Endothelial cell of umbilical vein (primary cell): ENCODE measurements at regions not wholly inside any gene's neighbourhood (a gene's known extent, or its start where the extent isn't known, plus 50 kb on each side); places are given as distances from the start of the nearest gene placed in this dataset.
A peak's percentile ranks its signal among the peaks of the same experiment; 100 is the strongest.

Experiments
- BruUV-seq: library from RNA; stranded (reverse); fragments of 400-500 nt; replicated peaks from 2 replicates; lab custom pipeline; 2021; lab: Mats Ljungman, UMichigan
- CTCF ChIA-PET: fragments of 300-600, 350-600 bp; sonication (Branson Sonifier 250); formaldehyde crosslinking; loops from one replicate; lab custom pipeline; 2021; ENCODE audit warnings: antibody characterized with exemption, inconsistent platforms; lab: Charles Lee
- POLR2A ChIA-PET: fragments of 300-600, 350-600 bp; sonication (Branson Sonifier 250); formaldehyde crosslinking; loops from one replicate; lab custom pipeline; 2021; ENCODE audit warnings: antibody characterized with exemption, inconsistent platforms; lab: Charles Lee
- DNase-seq: peaks from one replicate; pipeline ENCODE4 v3.0.0-alpha.2; 2011; ENCODE audit warnings: low read depth, low spot score
- FAIRE-seq: peaks from 2 replicates; lab custom pipeline; 2011; peaks lifted over from hg19 to GRCh38; lab: Jason Lieb, UNC
- H2AFZ ChIP-seq: 2 replicates; pipeline ENCODE4 v1.6.0; 2012; ENCODE audit warnings: low read depth, low read length, control low read depth, inconsistent platforms
- H3K27ac ChIP-seq: 2 replicates; pipeline ENCODE4 v1.5.1; 2011; ENCODE audit warnings: low read depth, mild to moderate bottlenecking, control low read depth, low read length, moderate library complexity; ENCODE audit not compliant: insufficient read depth
- H3K27me3 ChIP-seq, 2 experiments: 2 replicates each; pipeline versions ENCODE4 v1.6.0 to v1.6.1; 2011; ENCODE audit warnings: low read length in 2 of 2, mixed read lengths in 1 of 2; ENCODE audit not compliant: control insufficient read depth in 2 of 2, insufficient read depth in 2 of 2
- H3K36me3 ChIP-seq, 2 experiments: 2 replicates in 1 of 2; 3 replicates in 1 of 2; pipeline ENCODE4 v1.5.1; 2011; ENCODE audit warnings: low read length in 2 of 2, mild to moderate bottlenecking in 1 of 2, moderate library complexity in 1 of 2; ENCODE audit not compliant: control insufficient read depth in 2 of 2, insufficient read depth in 2 of 2; ENCODE audit errors: extremely low read depth in 1 of 2
- H3K4me1 ChIP-seq: 3 replicates; pipeline ENCODE4 v1.5.1; 2011; ENCODE audit warnings: mild to moderate bottlenecking, low read length; ENCODE audit not compliant: control insufficient read depth, insufficient read depth; ENCODE audit errors: extremely low read depth
- H3K4me2 ChIP-seq: 2 replicates; pipeline ENCODE4 v1.6.1; 2011; ENCODE audit warnings: low read length, control low read depth, mixed read lengths; ENCODE audit not compliant: insufficient read depth
- H3K4me3 ChIP-seq, 3 experiments: fragments of 200-600 bp in 1 of 3; sonication (generic), shearing (Covaris generic) in 1 of 3; replicated peaks in 1 of 3; 2 replicates each; pipeline ENCODE4 v1.5.1; 2011 to 2016; ENCODE audit warnings: control low read depth in 3 of 3, low read length in 3 of 3, mild to moderate bottlenecking in 2 of 3, inconsistent platforms in 1 of 3, low read depth in 1 of 3, moderate library complexity in 1 of 3; ENCODE audit not compliant: insufficient read depth in 1 of 3
- H3K79me2 ChIP-seq: 2 replicates; pipeline ENCODE4 v1.6.0; 2012; ENCODE audit warnings: low read length, inconsistent platforms; ENCODE audit not compliant: control insufficient read depth, insufficient read depth
- H3K9ac ChIP-seq: replicated peaks from 2 replicates; pipeline ENCODE3; 2011; ENCODE audit warnings: low read length, control low read depth; ENCODE audit not compliant: insufficient read depth; ENCODE audit errors: extremely low read depth
- H3K9me1 ChIP-seq: replicated peaks from 3 replicates; pipeline ENCODE4 v1.6.0; 2011; ENCODE audit warnings: mild to moderate bottlenecking, low read length; ENCODE audit not compliant: control insufficient read depth, insufficient read depth; ENCODE audit errors: extremely low read depth
- H3K9me3 ChIP-seq: replicated peaks from 2 replicates; pipeline ENCODE4 v1.5.1; 2012; ENCODE audit warnings: low read length, inconsistent platforms; ENCODE audit not compliant: control insufficient read depth, insufficient read depth
- H4K20me1 ChIP-seq: replicated peaks from 2 replicates; pipeline ENCODE3; 2011; ENCODE audit warnings: mild to moderate bottlenecking, low read length; ENCODE audit not compliant: control insufficient read depth, insufficient read depth; ENCODE audit errors: extremely low read depth
- CTCF ChIP-seq, 2 donors: IDR thresholded peaks; 1 replicate in 1 of 2; 2 replicates in 1 of 2; pipeline ENCODE4 v1.5.1; 2011; ENCODE audit warnings: low read length in 2 of 2, mild to moderate bottlenecking in 2 of 2, moderate library complexity in 2 of 2, control low read depth in 1 of 2, inconsistent platforms in 1 of 2, low read depth in 1 of 2; ENCODE audit not compliant: insufficient read depth in 1 of 2; ENCODE audit errors: extremely low read depth in 1 of 2
- EZH2 ChIP-seq: IDR thresholded peaks from 2 replicates; pipeline ENCODE4 v1.6.1; 2012; ENCODE audit warnings: borderline replicate concordance, low read depth, mild to moderate bottlenecking, moderate library complexity, low read length, inconsistent platforms; ENCODE audit not compliant: severe bottlenecking
- FOS ChIP-seq: IDR thresholded peaks from 2 replicates; pipeline ENCODE4 v1.6.1; 2011; ENCODE audit warnings: mild to moderate bottlenecking, low read length, moderate library complexity, borderline replicate concordance; ENCODE audit not compliant: insufficient read depth
- GATA2 ChIP-seq: IDR thresholded peaks from 2 replicates; pipeline ENCODE4 v1.7.0; 2011; ENCODE audit warnings: low read depth, mild to moderate bottlenecking, moderate library complexity, mixed read lengths, low read length; ENCODE audit not compliant: insufficient read length, insufficient read depth
- JUN ChIP-seq: IDR thresholded peaks from 2 replicates; pipeline ENCODE4 v1.6.1; 2011; ENCODE audit warnings: borderline replicate concordance, low read depth; ENCODE audit not compliant: insufficient read length, insufficient read depth
- MAX ChIP-seq: IDR thresholded peaks from 2 replicates; pipeline ENCODE4 v1.6.1; 2011; ENCODE audit not compliant: insufficient read depth, insufficient read length
- MYC ChIP-seq: IDR thresholded peaks from one replicate; pipeline ENCODE4 v1.6.1; 2011; ENCODE audit warnings: mild to moderate bottlenecking, low read depth, low read length
- POLR2A ChIP-seq: IDR thresholded peaks from 2 replicates; pipeline ENCODE4 v1.6.1; 2012; ENCODE audit warnings: low read depth, mild to moderate bottlenecking, control low read depth, low read length
- POLR2AphosphoS5 ChIP-seq: IDR thresholded peaks from 2 replicates; pipeline ENCODE4 v1.6.1; 2012; ENCODE audit warnings: low read depth, mild to moderate bottlenecking, control low read depth, low read length, moderate library complexity; ENCODE audit not compliant: insufficient read depth
- dilution Hi-C: fragments of 300-500 bp; cut with MboI; formaldehyde crosslinking; loops from one replicate; pipeline ENCODE4 v1.15.0; 2019; ENCODE audit warnings: low sequenced_read_pairs; ENCODE audit not compliant: extremely low pct_ligation_motif_present
- intact Hi-C: fragments of 100-400 bp; cut with micrococcal nuclease; formaldehyde crosslinking; loops from one replicate; pipeline ENCODE4 v1.10.0; 2022

DNA sequence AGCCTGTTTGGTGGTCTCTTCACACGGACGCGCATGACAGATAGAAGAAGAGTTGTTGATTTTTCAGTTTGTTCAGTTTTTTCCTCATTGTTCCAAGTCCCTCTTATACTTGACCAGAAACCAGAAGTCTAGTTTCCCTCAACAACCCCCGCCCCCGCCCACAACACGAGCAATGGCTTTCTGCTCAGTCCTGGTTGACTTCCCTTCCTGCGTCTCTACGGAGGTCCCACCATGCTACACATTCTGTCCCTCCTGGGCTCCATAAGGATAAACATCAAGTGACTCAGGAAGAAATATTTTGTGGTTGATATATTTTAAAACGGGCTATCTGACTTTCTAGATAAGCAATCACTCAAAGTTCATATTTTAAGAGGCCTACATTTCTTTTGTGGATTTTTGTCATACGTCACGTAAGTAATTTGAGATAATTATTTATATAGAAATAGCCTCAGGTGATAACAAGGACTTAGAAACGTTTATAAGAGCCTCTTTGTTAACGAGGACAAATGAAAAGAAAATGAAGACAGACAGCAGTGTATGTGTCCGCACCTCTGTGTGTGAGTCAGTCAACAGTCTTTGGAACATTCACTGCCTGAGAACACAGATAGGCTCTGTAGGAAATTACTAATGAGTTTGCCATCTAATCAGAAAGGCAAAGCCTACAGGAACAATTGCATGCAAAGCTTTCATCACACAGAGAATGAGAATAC is 214.4 kb downstream of the RAP2A start:
- Histone ChIP-seq H3K79me2 (no peaks in the 10 kb centered on the region), H3K4me3 (peak overlapping the region in 1 of 3 experiments; percentile 45), H2AFZ (peak overlapping the region; percentile 70), H3K9ac (peak overlapping the region; percentile 72), H3K4me2 (peak overlapping the region; percentile 82), H3K9me3 (no peaks in the 10 kb centered on the region), H3K36me3 (no peaks in the 10 kb centered on the region), H3K4me1 (peaks cover 14% of the 10 kb centered on the region), H3K27me3 (no peaks in the 10 kb centered on the region), H4K20me1 (no peaks in the 10 kb centered on the region), H3K27ac (peak overlapping the region; percentile 85), H3K9me1 (no peaks in the 10 kb centered on the region)
- ChIA-PET POLR2A (no interaction called here), CTCF (interaction anchor here (1.3 kb wide), 1 partner anchor 11 kb away, joined by 7 read pairs; no protein-coding TSS in a partner anchor)
- DNase-seq (peak; percentile 88), FAIRE-seq (peak; percentile 93)
- dilution Hi-C loops = no loop called here
- TF ChIP-seq FOS = peak; percentile 83
- TF ChIP-seq POLR2AphosphoS5 = peak; percentile 84
- peak; percentile 95 for TF ChIP-seq GATA2
- peak; percentile 86 for TF ChIP-seq JUN
- TF ChIP-seq MYC = no peak
- intact Hi-C loops = loop anchor here (1.0 kb wide), 2 partner anchors 10 to 215 kb away; no protein-coding TSS in a partner anchor
- BruUV-seq = TSS peak; percentile 95

- Histone ChIP-seq H3K4me3 (no peak overlapping the region), H3K27me3 (no peaks in the 10 kb centered on the region), H3K4me2 (peak overlapping the region; percentile 82), H3K79me2 (no peaks in the 10 kb centered on the region), H3K9me1 (no peaks in the 10 kb centered on the region), H3K9ac (peak overlapping the region; percentile 25), H3K4me1 (peaks cover 14% of the 10 kb centered on the region), H3K36me3 (no peaks in the 10 kb centered on the region), H4K20me1 (no peaks in the 10 kb centered on the region), H3K27ac (peak overlapping the region; percentile 85), H2AFZ (peak overlapping the region; percentile 70), H3K9me3 (no peaks in the 10 kb centered on the region)
- POLR2A ChIA-PET = no interaction called here
- TF ChIP-seq CTCF (IDR thresholded peaks at IDR 0.05; ENCODE audit: extremely low read depth in 1 of 2, insufficient read depth in 1 of 2, low read depth in 1 of 2, low read length in 2 of 2) (no peak), POLR2A (no peak), EZH2 (no peak), MAX (no peak), MYC (no peak), GATA2 (no peak), JUN (no peak), FOS (no peak), POLR2AphosphoS5 (no peak)
- intact Hi-C loops (loop anchor here (1.0 kb wide), 2 partner anchors 9 to 216 kb away; no protein-coding TSS in a partner anchor), dilution Hi-C loops (no loop called here)
- no TSS peak for BruUV-seq
- CTCF ChIA-PET = interaction anchor here (1.3 kb wide), 1 partner anchor 10 kb away, joined by 7 read pairs; no protein-coding TSS in a partner anchor
- DNase-seq (no peak), FAIRE-seq (no peak)
Measured at GRCh38 chr13:97648881-97649224, 214.9 kb downstream of the RAP2A start.
